H1 (cell line): ENCODE measurements at regions not wholly inside any gene's neighbourhood (a gene's known extent, or its start where the extent isn't known, plus 50 kb on each side); places are given as distances from the start of the nearest gene placed in this dataset.

Experiments
- CTCF ChIA-PET: fragments of 300-600 bp; sonication (Branson Sonifier 250); formaldehyde crosslinking; loops from one replicate; lab custom pipeline; 2021; ENCODE audit not compliant: partially characterized antibody; lab: Charles Lee
- POLR2A ChIA-PET: fragments of 300-600 bp; sonication (Branson Sonifier 250); formaldehyde crosslinking; loops from one replicate; lab custom pipeline; 2021; ENCODE audit warnings: inconsistent platforms; ENCODE audit not compliant: partially characterized antibody; lab: Charles Lee
- DNase-seq, 2 experiments: peaks; one replicate each; pipeline versions ENCODE4 v3.0.0 to v3.0.0-alpha.2; 2010 to 2022; ENCODE audit warnings: low spot score in 2 of 2, low read depth in 1 of 2, mixed read lengths in 1 of 2
- FAIRE-seq: peaks from 2 replicates; lab custom pipeline; 2011; peaks lifted over from hg19 to GRCh38; lab: Jason Lieb, UNC
- H2AFZ ChIP-seq: 2 replicates; pipeline ENCODE4 v1.8.1; 2012; ENCODE audit warnings: low read length, inconsistent platforms
- H2AK5ac ChIP-seq: 2 replicates; pipeline ENCODE4 v1.6.1; 2013; ENCODE audit warnings: low read depth, low read length
- H2BK120ac ChIP-seq: replicated peaks from 2 replicates; pipeline ENCODE3; 2013; ENCODE audit warnings: low read depth, low read length, inconsistent platforms
- H2BK12ac ChIP-seq: 2 replicates; pipeline ENCODE4 v1.6.1; 2013; ENCODE audit warnings: low read depth, low read length
- H2BK15ac ChIP-seq: 2 replicates; pipeline ENCODE4 v1.6.1; 2013; ENCODE audit warnings: low read length
- H2BK20ac ChIP-seq: 2 replicates; pipeline ENCODE4 v1.6.1; 2013; ENCODE audit warnings: low read length
- H2BK5ac ChIP-seq: 2 replicates; pipeline ENCODE4 v1.6.1; 2013; ENCODE audit warnings: low read depth, low read length
- H3K14ac ChIP-seq: 2 replicates; pipeline ENCODE4 v1.6.1; 2013; ENCODE audit warnings: inconsistent platforms; ENCODE audit not compliant: insufficient read length
- H3K18ac ChIP-seq: 2 replicates; pipeline ENCODE4 v1.6.1; 2013; ENCODE audit warnings: low read length; ENCODE audit errors: extremely low read depth
- H3K23ac ChIP-seq: 2 replicates; pipeline ENCODE4 v1.6.1; 2013; ENCODE audit warnings: inconsistent platforms; ENCODE audit not compliant: insufficient read length
- H3K23me2 ChIP-seq: 2 replicates; pipeline ENCODE4 v1.6.1; 2013; ENCODE audit warnings: low read depth, low read length
- H3K27ac ChIP-seq: 2 replicates; pipeline ENCODE4 v1.6.1; 2011; ENCODE audit warnings: low read depth, low read length, inconsistent platforms
- H3K27me3 ChIP-seq, 4 experiments: replicated peaks in 1 of 4; 1 replicate in 1 of 4; 2 replicates in 3 of 4; pipeline versions ENCODE4 v1.6.1 to v1.8.1; 2011 to 2013; ENCODE audit warnings: low read length in 3 of 4, mild to moderate bottlenecking in 3 of 4, inconsistent platforms in 2 of 4, mixed read lengths in 2 of 4, moderate library complexity in 1 of 4; ENCODE audit not compliant: control insufficient read depth in 3 of 4, insufficient read depth in 3 of 4; ENCODE audit errors: extremely low read depth in 1 of 4
- H3K36me3 ChIP-seq, 4 experiments: 2 replicates each; pipeline versions ENCODE4 v1.6.1 to v1.8.1; 2011 to 2013; ENCODE audit warnings: mild to moderate bottlenecking in 4 of 4, low read length in 3 of 4, moderate library complexity in 2 of 4, control low read depth in 1 of 4, inconsistent platforms in 1 of 4; ENCODE audit not compliant: insufficient read depth in 4 of 4, control insufficient read depth in 2 of 4
- H3K4ac ChIP-seq: replicated peaks from 2 replicates; pipeline ENCODE3; 2013; ENCODE audit warnings: low read length, low read depth, mixed read lengths, inconsistent platforms; ENCODE audit not compliant: insufficient read length
- H3K4me1 ChIP-seq, 4 experiments: replicated peaks in 1 of 4; 1 replicate in 1 of 4; 2 replicates in 3 of 4; pipeline versions ENCODE4 v1.6.1 to v1.8.1; 2011 to 2013; ENCODE audit warnings: low read length in 3 of 4, inconsistent platforms in 2 of 4, mixed read lengths in 1 of 4; ENCODE audit not compliant: insufficient read depth in 4 of 4, control insufficient read depth in 3 of 4
- H3K4me2 ChIP-seq, 2 experiments: 2 replicates each; pipeline versions ENCODE4 v1.6.1 to v1.8.1; 2011 to 2013; ENCODE audit warnings: low read depth in 2 of 2, low read length in 2 of 2, control low read depth in 1 of 2, inconsistent platforms in 1 of 2, mild to moderate bottlenecking in 1 of 2; ENCODE audit not compliant: insufficient read depth in 1 of 2
- H3K4me3 ChIP-seq, 4 experiments: fragments of 200-600, 300-600 bp in 1 of 4; sonication (generic), shearing (Covaris generic), sonication (Bioruptor Twin) in 1 of 4; 2 replicates each; pipeline versions ENCODE4 v1.5.1 to v1.8.1; 2011 to 2016; ENCODE audit warnings: low read length in 4 of 4, low read depth in 3 of 4, control low read depth in 2 of 4, inconsistent platforms in 2 of 4, mild to moderate bottlenecking in 2 of 4, mixed read lengths in 1 of 4, moderate library complexity in 1 of 4; ENCODE audit not compliant: insufficient read depth in 2 of 4; ENCODE audit errors: extremely low read depth in 1 of 4
- H3K56ac ChIP-seq: replicated peaks from 2 replicates; pipeline ENCODE3; 2013; ENCODE audit warnings: low read depth, mild to moderate bottlenecking, mixed read lengths, low read length, inconsistent platforms; ENCODE audit not compliant: insufficient read length
- H3K79me1 ChIP-seq: 2 replicates; pipeline ENCODE4 v1.6.1; 2013; ENCODE audit warnings: low read depth, low read length, control low read depth
- H3K79me2 ChIP-seq, 2 experiments: 2 replicates each; pipeline versions ENCODE4 v1.6.1 to v1.8.1; 2012 to 2013; ENCODE audit warnings: low read length in 2 of 2, mild to moderate bottlenecking in 2 of 2, inconsistent platforms in 1 of 2; ENCODE audit not compliant: insufficient read depth in 2 of 2, control insufficient read depth in 1 of 2
- H3K9ac ChIP-seq, 4 experiments: replicated peaks in 1 of 4; 1 replicate in 1 of 4; 2 replicates in 3 of 4; pipeline versions ENCODE4 v1.6.1 to v1.8.1; 2011 to 2013; ENCODE audit warnings: low read depth in 3 of 4, low read length in 3 of 4, control low read depth in 2 of 4, mild to moderate bottlenecking in 2 of 4, moderate library complexity in 2 of 4, inconsistent platforms in 1 of 4; ENCODE audit errors: extremely low read depth in 1 of 4
- H3K9me3 ChIP-seq, 2 experiments: 2 replicates each; pipeline versions ENCODE4 v1.6.1 to v1.8.1; 2012 to 2013; ENCODE audit warnings: mild to moderate bottlenecking in 2 of 2, moderate library complexity in 2 of 2, control low read depth in 1 of 2, inconsistent platforms in 1 of 2, low read depth in 1 of 2, low read length in 1 of 2, mixed read lengths in 1 of 2; ENCODE audit not compliant: insufficient read depth in 2 of 2
- H4K20me1 ChIP-seq, 2 experiments: replicated peaks in 1 of 2; 2 replicates each; pipeline versions ENCODE3 to v1.8.1; 2011 to 2013; ENCODE audit warnings: inconsistent platforms in 2 of 2, low read length in 2 of 2, mild to moderate bottlenecking in 1 of 2; ENCODE audit not compliant: insufficient read depth in 2 of 2, control insufficient read depth in 1 of 2
- H4K5ac ChIP-seq: 2 replicates; pipeline ENCODE4 v1.6.1; 2013; ENCODE audit warnings: low read length, low read depth, mixed read lengths, inconsistent platforms; ENCODE audit not compliant: insufficient read length
- H4K8ac ChIP-seq: 2 replicates; pipeline ENCODE4 v1.8.0; 2013; ENCODE audit warnings: mild to moderate bottlenecking, moderate library complexity, low read length, inconsistent platforms; ENCODE audit not compliant: insufficient read depth; ENCODE audit errors: extremely low read depth
- H4K91ac ChIP-seq: replicated peaks from 2 replicates; pipeline ENCODE3; 2013; ENCODE audit warnings: low read length, mixed read lengths, inconsistent platforms; ENCODE audit not compliant: insufficient read length
- KDM4A ChIP-seq: IDR thresholded peaks from one replicate; pipeline ENCODE4 v1.7.1; 2012; ENCODE audit warnings: low read depth, mild to moderate bottlenecking, moderate library complexity, low read length, inconsistent platforms; ENCODE audit not compliant: severe bottlenecking
- SIRT6 ChIP-seq: IDR thresholded peaks from one replicate; pipeline ENCODE4 v1.7.1; 2012; ENCODE audit warnings: low read length, inconsistent platforms
- SIX5 ChIP-seq: IDR thresholded peaks from 2 replicates; pipeline ENCODE4 v1.6.1; 2011; ENCODE audit warnings: mild to moderate bottlenecking, low read depth, low read length
- SUZ12 ChIP-seq: fragments of 200-600 bp; sonication (generic); IDR thresholded peaks from 2 replicates; pipeline ENCODE4 v1.6.1; 2012; ENCODE audit warnings: mild to moderate bottlenecking, inconsistent platforms, low read length, moderate library complexity, mixed read lengths
- WGBS, 2 experiments: shearing (Covaris generic) in 1 of 2; methylation state at CpG; one replicate each; pipeline versions ENCODE4 v1.1.6 to v1.1.7; 2013 to 2015; ENCODE audit warnings: low lambda C conversion rate in 2 of 2, mixed read lengths in 2 of 2, inconsistent platforms in 1 of 2, low coverage in 1 of 2, missing lambda C conversion rate in 1 of 2; ENCODE audit not compliant: insufficient replicate concordance in 2 of 2, insufficient coverage in 1 of 2, insufficient read length in 1 of 2; ENCODE audit errors: extremely low coverage in 1 of 2, missing lambda C conversion rate in 1 of 2; 5-methylcytosine and 5-hydroxymethylcytosine counted together

- H2BK12ac ChIP-seq, result 0 out of 2 replicates have a peak overlapping the region, but pooled peaks have one; percentile 27
- no peak overlapping the region for H3K56ac ChIP-seq
- WGBS, 2 experiments, result 92% methylated on average over 5 of the region's 5 CpGs; no CpG with 5 or more reads in 1 of the 2 experiments
- H3K79me1 ChIP-seq, result no peaks in the 10 kb centered on the region
- no peak overlapping the region for H2BK20ac ChIP-seq
- H4K20me1 ChIP-seq, result no peaks in the 10 kb centered on the region
- H2BK5ac ChIP-seq, result no peak overlapping the region
- CTCF ChIA-PET, result no interaction called here
- no peak for FAIRE-seq
- H3K4me2 ChIP-seq, result no peak overlapping the region
- H3K18ac ChIP-seq, result no peak overlapping the region
- no peaks in the 10 kb centered on the region for H3K23me2 ChIP-seq
- no peak overlapping the region for H3K4ac ChIP-seq
- no peaks in the 10 kb centered on the region for H3K27me3 ChIP-seq
- no peak overlapping the region for H3K14ac ChIP-seq
- no peak overlapping the region for H2AFZ ChIP-seq
- H3K23ac ChIP-seq, result no peak overlapping the region
- no peak overlapping the region for H3K4me3 ChIP-seq
- no peaks in the 10 kb centered on the region for H3K4me1 ChIP-seq
- no peak overlapping the region for H2BK120ac ChIP-seq
- H4K91ac ChIP-seq, result no peak overlapping the region
- H4K5ac ChIP-seq, result no peak overlapping the region
- POLR2A ChIA-PET, result no interaction called here
- no peak overlapping the region for H2AK5ac ChIP-seq
- H3K27ac ChIP-seq, result no peak overlapping the region
- no peaks in the 10 kb centered on the region for H3K36me3 ChIP-seq
- H3K9ac ChIP-seq, result no peak overlapping the region
- DNase-seq, result no peak
- peak overlapping the region; percentile 77; the same call in 1 of the 2 replicates for H4K8ac ChIP-seq
- no peaks in the 10 kb centered on the region for H3K9me3 ChIP-seq
- no peak overlapping the region for H2BK15ac ChIP-seq
- no peak for TF ChIP-seq SUZ12
- no peak for TF ChIP-seq SIRT6
- no peak for TF ChIP-seq SIX5
- TF ChIP-seq KDM4A, result no peak
- H3K79me2 ChIP-seq, result no peaks in the 10 kb centered on the region
These were observed 262.5 kb downstream of the GALR1 start for GRCh38 chr18:77512152-77512551.
